Heart left ventricle (tissue), 13 donors: ENCODE measurements at regions not wholly inside any gene's neighbourhood (a gene's known extent, or its start where the extent isn't known, plus 50 kb on each side); places are given as distances from the start of the nearest gene placed in this dataset.

Experiments used
- CTCF ChIP-seq, 12 donors: fragments of 200-600 bp; sonication (generic) in 4 of 12; IDR thresholded peaks; one replicate each; pipeline versions ENCODE4 v1.5.0 to v1.8.0; 2018 to 2022; ENCODE audit warnings: antibody characterized with exemption in 12 of 12, mild to moderate bottlenecking in 5 of 12
- POLR2A ChIP-seq, 2 donors: fragments of 450-650 bp; IDR thresholded peaks; one replicate each; pipeline ENCODE4 v1.6.1; 2017; ENCODE audit warnings: antibody characterized with exemption in 2 of 2, mild to moderate bottlenecking in 2 of 2, moderate library complexity in 2 of 2
- donor health status: ischemic (EF 13 %, LVEDD 7.1; RV severe dilation, severe dysfunction).
- donor health status: DM: no; HTN: yes; CAD: no.
- donor health status: DM: no; HTN: no; CAD: no.
- donor health status: ischemic (EF 25% LVEDD 6.9; RV normal size, moderate dysfunction).
- donor health status: ischemic (EF 25% LVEDD 5.7; RV mildly dilated, moderate dysfunction).
- donor health status: ischemic (EF 35%, LVEDD 5.7; RV mildly dilated, moderate dysfunction).
- donor health status: nonischemic (EF 11% LVEDD 7.7; RV severe dilation, severe dysfunction).
- donor health status: DM: yes; HTN: yes; CAD: no.
- donor health status: PGD.
- donor health status: ischemic (EF 29% LVEDD 5.4; RV normal size, mild dysfunction).
- donor health status: nonischemic (EF 23%, LVEDD 6.1; RV moderate dilation, normal function).

GRCh38 chr13:37443538-37443937 is 155.0 kb downstream of the POSTN start:
- TF ChIP-seq CTCF (IDR thresholded peaks at IDR 0.05) (no peak), POLR2A (IDR thresholded peaks at IDR 0.05) (no peak)
